Nephron progenitor cell (in vitro differentiated cells): ENCODE measurements at regions not wholly inside any gene's neighbourhood (a gene's known extent, or its start where the extent isn't known, plus 50 kb on each side); places are given as distances from the start of the nearest gene placed in this dataset.

Experiments used
- DNase-seq: peaks from one replicate; pipeline ENCODE4 v3.0.0; 2021
- H3K27ac Mint-ChIP-seq: 2 replicates; pipeline ENCODE4 v1.8.0; 2021; ENCODE audit warnings: mild to moderate bottlenecking, moderate library complexity, mixed read lengths
- H3K27me3 Mint-ChIP-seq: 2 replicates; pipeline ENCODE4 v1.8.0; 2021; ENCODE audit warnings: mild to moderate bottlenecking, low read depth, mixed read lengths; ENCODE audit not compliant: poor library complexity
- H3K36me3 Mint-ChIP-seq: 2 replicates; pipeline ENCODE4 v1.8.0; 2021; ENCODE audit warnings: low read depth, mixed read lengths
- H3K4me1 Mint-ChIP-seq: 2 replicates; pipeline ENCODE4 v1.8.0; 2021; ENCODE audit warnings: mixed read lengths
- H3K4me3 Mint-ChIP-seq: 2 replicates; pipeline ENCODE4 v1.8.0; 2021; ENCODE audit warnings: mild to moderate bottlenecking, moderate library complexity, mixed read lengths
- H3K9me3 Mint-ChIP-seq: 2 replicates; pipeline ENCODE4 v1.8.0; 2021; ENCODE audit warnings: mild to moderate bottlenecking, moderate library complexity, mixed read lengths
- CTCF ChIP-seq: fragments of 200-600 bp; sonication (generic); IDR thresholded peaks from 2 replicates; pipeline ENCODE4 v1.5.0; 2021; ENCODE audit warnings: antibody characterized with exemption

GRCh38 chr9:80085668-80086067, 513.9 kb downstream of the TLE4 start:
- Mint-ChIP-seq H3K4me3 (no peak overlapping the region), H3K36me3 (no peaks in the 10 kb centered on the region), H3K9me3 (peaks cover 11% of the 10 kb centered on the region), H3K27me3 (no peaks in the 10 kb centered on the region), H3K27ac (no peak overlapping the region), H3K4me1 (no peaks in the 10 kb centered on the region)
- no peak for DNase-seq
- no peak for TF ChIP-seq CTCF

GRCh38 chr9:80082213-80082612, 510.4 kb downstream of the TLE4 start:
- Mint-ChIP-seq H3K36me3 (no peaks in the 10 kb centered on the region), H3K9me3 (peaks cover 17% of the 10 kb centered on the region), H3K27me3 (no peaks in the 10 kb centered on the region), H3K27ac (no peak overlapping the region), H3K4me3 (no peak overlapping the region), H3K4me1 (peaks cover 8% of the 10 kb centered on the region)
- no peak for TF ChIP-seq CTCF
- DNase-seq, result no peak

- Mint-ChIP-seq H3K4me3 (no peak overlapping the region), H3K36me3 (no peaks in the 10 kb centered on the region), H3K4me1 (peaks cover 25% of the 10 kb centered on the region), H3K27ac (no peak overlapping the region), H3K9me3 (peaks cover 17% of the 10 kb centered on the region), H3K27me3 (no peaks in the 10 kb centered on the region)
- TF ChIP-seq CTCF, result no peak
- no peak for DNase-seq
These were observed 507.1 kb downstream of the TLE4 start for GRCh38 chr9:80078826-80079225.

- Mint-ChIP-seq H3K4me1 (peaks cover 25% of the 10 kb centered on the region), H3K9me3 (peaks cover 15% of the 10 kb centered on the region), H3K36me3 (no peaks in the 10 kb centered on the region), H3K4me3 (no peak overlapping the region), H3K27me3 (no peaks in the 10 kb centered on the region), H3K27ac (no peak overlapping the region)
- no peak for TF ChIP-seq CTCF
- no peak for DNase-seq
These were observed 505.3 kb downstream of the TLE4 start for GRCh38 chr9:80077059-80077458.

- Mint-ChIP-seq H3K4me3 (no peak overlapping the region), H3K27me3 (no peaks in the 10 kb centered on the region), H3K36me3 (no peaks in the 10 kb centered on the region), H3K27ac (no peak overlapping the region), H3K9me3 (peaks cover 10% of the 10 kb centered on the region), H3K4me1 (peaks cover 25% of the 10 kb centered on the region)
- DNase-seq, result no peak
- TF ChIP-seq CTCF, result no peak
These were observed 504.4 kb downstream of the TLE4 start for GRCh38 chr9:80076162-80076561.

- no peak for TF ChIP-seq CTCF
These were observed 502.7 kb downstream of the TLE4 start for GRCh38 chr9:80074439-80074838.

More at GRCh38 chr9:80074439-80074838, 502.7 kb downstream of the TLE4 start:
- no peak for DNase-seq
- H3K27me3 Mint-ChIP-seq, result no peaks in the 10 kb centered on the region
- no peak overlapping the region for H3K4me3 Mint-ChIP-seq
- no peaks in the 10 kb centered on the region for H3K36me3 Mint-ChIP-seq
- H3K9me3 Mint-ChIP-seq, result no peaks in the 10 kb centered on the region
- no peak overlapping the region for H3K27ac Mint-ChIP-seq
- H3K4me1 Mint-ChIP-seq, result peaks cover 25% of the 10 kb centered on the region
